Fibroblast of skin of scalp (primary cell): ENCODE measurements at regions not wholly inside any gene's neighbourhood (a gene's known extent, or its start where the extent isn't known, plus 50 kb on each side); places are given as distances from the start of the nearest gene placed in this dataset.

Experiments
- DNase-seq: peaks from one replicate; pipeline ENCODE4 v3.0.0-alpha.2; 2013

GRCh38 chr14:101508948-101509729 lies 52.2 kb upstream of the DIO3 start:
- DNase-seq = no peak

- no peak for DNase-seq
These were observed 51.4 kb upstream of the DIO3 start for GRCh38 chr14:101509730-101510371.

DNA sequence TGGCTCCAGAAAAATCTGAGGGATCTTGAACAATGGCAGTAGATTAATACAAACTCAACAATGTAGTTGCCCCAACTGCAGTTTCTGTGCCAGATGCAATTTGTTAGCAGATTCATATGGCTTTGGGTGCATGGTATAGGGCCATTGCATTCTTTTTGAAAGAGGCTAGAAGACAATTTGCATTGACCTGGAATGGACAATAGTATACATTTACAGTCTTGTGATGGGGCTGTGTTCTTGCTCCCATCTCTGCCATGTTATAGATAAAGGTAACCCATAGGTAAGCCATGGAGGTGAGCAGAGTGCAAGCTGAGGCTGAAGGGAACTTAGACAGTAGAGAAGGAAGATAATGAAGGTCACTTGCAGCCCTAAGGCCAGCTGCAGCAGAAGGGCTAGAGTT lies 50.1 kb upstream of the DIO3 start:
- DNase-seq = no peak
